Activated T-helper 17 cell treated with anti-CD3 and anti-CD28 coated beads, Interleukin-2, amount 50 U/mL, for 72 hours (primary cell): ENCODE measurements at regions not wholly inside any gene's neighbourhood (a gene's known extent, or its start where the extent isn't known, plus 50 kb on each side); places are given as distances from the start of the nearest gene placed in this dataset.
"Not testable (repeated sequence)": the region's sequence is repeated elsewhere in the genome, so short reads cannot be mapped to it uniquely, and the experiment has no call there.

ENCODE experiments used
- ATAC-seq: fragments of 150-1000 bp; cut with Tn5 transposase; replicated peaks from 2 replicates; pipeline ENCODE4 v1.10.0; 2021; ENCODE audit warnings: mild to moderate bottlenecking, moderate library complexity
- H3K27ac Mint-ChIP-seq: one replicate; pipeline ENCODE4 v1.8.0; 2022; ENCODE audit warnings: mixed read lengths
- H3K27me3 Mint-ChIP-seq: one replicate; pipeline ENCODE4 v1.8.0; 2022; ENCODE audit warnings: mixed read lengths
- H3K36me3 Mint-ChIP-seq: one replicate; pipeline ENCODE4 v1.8.0; 2022; ENCODE audit warnings: low read depth, mild to moderate bottlenecking, mixed read lengths
- H3K4me1 Mint-ChIP-seq: one replicate; pipeline ENCODE4 v1.8.0; 2022; ENCODE audit warnings: mixed read lengths
- H3K4me3 Mint-ChIP-seq: one replicate; pipeline ENCODE4 v1.8.0; 2022; ENCODE audit warnings: mild to moderate bottlenecking, mixed read lengths
- H3K9me3 Mint-ChIP-seq: one replicate; pipeline ENCODE4 v1.8.0; 2022; ENCODE audit warnings: mixed read lengths

DNA sequence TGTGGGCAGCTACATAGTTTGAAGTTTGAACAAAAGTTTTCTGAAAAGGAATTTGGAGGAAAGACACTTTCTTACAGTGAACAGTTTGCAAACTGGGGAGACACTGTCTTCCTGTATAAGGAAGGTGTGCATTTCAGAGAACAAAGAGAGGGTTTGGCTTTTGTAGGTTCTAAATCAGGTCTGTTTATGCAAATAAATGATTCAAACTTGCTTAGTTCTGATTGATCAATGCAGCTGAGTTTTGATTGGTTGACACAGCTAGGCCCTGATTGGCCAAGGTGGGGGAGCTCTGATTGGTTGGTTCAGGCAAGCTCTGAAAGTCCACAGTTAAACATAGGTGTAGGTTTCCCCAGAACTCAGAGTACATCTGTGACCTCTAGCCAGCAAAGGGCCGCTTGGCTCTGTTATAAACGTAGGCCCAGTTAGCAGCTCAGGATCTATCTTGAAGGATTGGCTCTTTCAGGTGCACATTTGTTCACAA lies 63.0 kb upstream of the ENPP6 start:
- H3K36me3 Mint-ChIP-seq = no peaks in the 10 kb centered on the region
- peaks cover 37% of the 10 kb centered on the region for H3K4me1 Mint-ChIP-seq
- peak; percentile 11 for ATAC-seq
- H3K27ac Mint-ChIP-seq = peak overlapping the region; percentile 98
- H3K4me3 Mint-ChIP-seq = peak overlapping the region; percentile 84
- H3K9me3 Mint-ChIP-seq = peaks cover 8% of the 10 kb centered on the region
- H3K27me3 Mint-ChIP-seq = no peaks in the 10 kb centered on the region

DNA sequence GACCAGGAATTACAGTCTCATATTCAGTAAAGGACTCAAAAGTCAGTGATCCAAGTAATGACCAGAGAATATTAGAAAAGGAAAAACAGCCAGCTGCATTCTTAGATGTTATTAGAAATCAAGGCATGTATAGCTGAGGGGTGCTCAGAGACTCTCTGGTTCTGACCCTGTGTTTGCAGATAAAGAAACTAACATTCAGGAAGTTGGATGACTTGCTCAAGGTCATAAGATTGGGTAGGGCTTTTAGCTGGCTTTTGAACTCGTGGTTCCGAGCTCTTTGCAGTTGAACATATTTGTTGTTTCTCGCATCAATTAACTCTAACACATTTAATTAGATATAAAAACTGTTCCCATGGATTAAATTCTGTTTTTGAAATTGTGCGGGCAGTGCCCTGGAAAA lies 62.5 kb upstream of the ENPP6 start:
- ATAC-seq = no peak
- H3K4me1 Mint-ChIP-seq = peaks cover 37% of the 10 kb centered on the region
- H3K27me3 Mint-ChIP-seq = no peaks in the 10 kb centered on the region
- peak overlapping the region; percentile 84 for H3K4me3 Mint-ChIP-seq
- H3K9me3 Mint-ChIP-seq = peaks cover 6% of the 10 kb centered on the region
- peak overlapping the region; percentile 98 for H3K27ac Mint-ChIP-seq
- no peaks in the 10 kb centered on the region for H3K36me3 Mint-ChIP-seq

DNA sequence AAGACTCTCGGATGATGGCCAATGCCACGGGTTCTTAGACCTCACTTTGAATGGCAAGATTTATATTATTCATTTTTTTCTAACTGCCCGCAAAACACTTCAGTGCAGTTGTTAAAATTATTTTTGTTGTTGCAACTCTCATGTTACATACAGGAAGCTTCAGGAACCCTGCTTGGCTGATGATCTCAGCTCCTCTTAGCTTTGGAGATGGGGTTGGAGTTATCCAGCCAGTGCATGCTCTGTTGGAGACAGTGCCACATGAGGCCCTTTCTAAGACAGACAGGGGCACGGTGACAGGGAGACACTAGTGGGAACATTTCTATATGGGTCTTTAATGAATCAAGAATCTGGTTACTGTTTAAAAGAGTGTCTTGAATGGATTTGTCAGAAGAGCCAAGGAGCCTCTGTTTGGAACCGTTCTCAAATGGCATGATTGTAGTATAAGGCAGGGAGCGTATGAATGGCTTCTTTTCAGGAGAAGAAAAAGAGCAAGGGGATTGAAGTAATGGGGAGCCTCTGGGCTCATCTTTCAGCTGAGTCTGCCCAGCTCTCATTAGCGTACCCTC lies 61.9 kb upstream of the ENPP6 start:
- Mint-ChIP-seq H3K9me3 (peaks cover 6% of the 10 kb centered on the region), H3K27ac (peak overlapping the region; percentile 98), H3K36me3 (no peaks in the 10 kb centered on the region), H3K27me3 (no peaks in the 10 kb centered on the region), H3K4me3 (peak overlapping the region; percentile 84), H3K4me1 (peaks cover 38% of the 10 kb centered on the region)
- no peak for ATAC-seq

GRCh38 chr4:184277769-184278168 lies 60.1 kb upstream of the ENPP6 start:
- H3K27ac Mint-ChIP-seq, H3K4me3 Mint-ChIP-seq, ATAC-seq, H3K9me3 Mint-ChIP-seq, H3K27me3 Mint-ChIP-seq, H3K36me3 Mint-ChIP-seq: not testable (repeated sequence)
- H3K4me1 Mint-ChIP-seq = peaks cover 33% of the 10 kb centered on the region

DNA sequence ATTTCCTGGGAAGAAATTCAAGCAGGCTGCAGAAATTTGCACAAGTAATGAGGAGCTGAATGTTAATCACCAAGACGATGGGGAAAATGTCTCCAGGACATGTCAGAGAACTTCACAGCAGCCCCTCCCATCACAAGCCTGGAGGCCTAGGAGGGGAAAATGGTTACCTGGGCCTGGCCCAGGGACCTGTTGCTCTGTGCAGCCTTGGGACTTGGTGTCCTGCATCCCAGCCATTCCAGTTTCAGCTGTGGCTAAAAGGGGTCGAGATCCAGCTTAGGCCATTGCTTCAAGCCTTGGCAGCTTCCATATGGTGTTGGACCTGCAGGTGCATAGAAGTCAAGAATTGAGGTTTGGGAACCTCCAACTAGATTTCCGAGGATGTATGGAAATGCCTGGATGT lies 59.3 kb upstream of the ENPP6 start:
- H3K36me3 Mint-ChIP-seq, H3K4me3 Mint-ChIP-seq: not testable (repeated sequence)

DNA sequence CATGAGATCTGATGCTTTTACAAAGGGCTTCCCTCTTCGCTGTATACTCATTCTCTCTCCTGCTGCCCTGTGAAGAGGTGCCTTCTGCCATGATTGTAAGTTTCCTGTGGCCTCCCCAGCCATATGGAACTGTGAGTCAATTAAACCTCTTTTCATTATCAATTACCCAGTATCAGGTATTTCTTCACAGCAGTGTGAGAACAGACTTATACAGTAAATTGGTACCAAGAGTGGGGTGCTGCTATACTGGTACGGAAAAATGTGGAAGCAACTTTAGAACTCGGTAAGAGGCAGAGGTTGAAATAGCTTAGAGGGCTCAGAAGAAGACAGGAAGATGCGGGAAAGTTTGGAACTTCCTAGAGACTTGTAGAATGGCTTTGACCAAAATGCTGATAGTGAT lies 58.7 kb upstream of the ENPP6 start:
- not testable (repeated sequence) for H3K27me3 Mint-ChIP-seq, ATAC-seq, H3K9me3 Mint-ChIP-seq, H3K4me3 Mint-ChIP-seq, H3K36me3 Mint-ChIP-seq
- H3K27ac Mint-ChIP-seq = peak overlapping the region; percentile 40
- H3K4me1 Mint-ChIP-seq = peaks cover 23% of the 10 kb centered on the region

More for the DNA sequence above, 59.3 kb upstream of the ENPP6 start:
- H3K27me3 Mint-ChIP-seq, H3K9me3 Mint-ChIP-seq, ATAC-seq, H3K27ac Mint-ChIP-seq: not testable (repeated sequence)
- peaks cover 30% of the 10 kb centered on the region for H3K4me1 Mint-ChIP-seq

- H3K27me3 Mint-ChIP-seq = no peaks in the 10 kb centered on the region
- peak overlapping the region; percentile 85 for H3K27ac Mint-ChIP-seq
- H3K36me3 Mint-ChIP-seq = no peaks in the 10 kb centered on the region
- no peak overlapping the region for H3K4me3 Mint-ChIP-seq
- ATAC-seq = no peak
- peaks cover 18% of the 10 kb centered on the region for H3K4me1 Mint-ChIP-seq
- peaks cover 6% of the 10 kb centered on the region for H3K9me3 Mint-ChIP-seq
Measured at GRCh38 chr4:184275766-184276165, 58.1 kb upstream of the ENPP6 start.

DNA sequence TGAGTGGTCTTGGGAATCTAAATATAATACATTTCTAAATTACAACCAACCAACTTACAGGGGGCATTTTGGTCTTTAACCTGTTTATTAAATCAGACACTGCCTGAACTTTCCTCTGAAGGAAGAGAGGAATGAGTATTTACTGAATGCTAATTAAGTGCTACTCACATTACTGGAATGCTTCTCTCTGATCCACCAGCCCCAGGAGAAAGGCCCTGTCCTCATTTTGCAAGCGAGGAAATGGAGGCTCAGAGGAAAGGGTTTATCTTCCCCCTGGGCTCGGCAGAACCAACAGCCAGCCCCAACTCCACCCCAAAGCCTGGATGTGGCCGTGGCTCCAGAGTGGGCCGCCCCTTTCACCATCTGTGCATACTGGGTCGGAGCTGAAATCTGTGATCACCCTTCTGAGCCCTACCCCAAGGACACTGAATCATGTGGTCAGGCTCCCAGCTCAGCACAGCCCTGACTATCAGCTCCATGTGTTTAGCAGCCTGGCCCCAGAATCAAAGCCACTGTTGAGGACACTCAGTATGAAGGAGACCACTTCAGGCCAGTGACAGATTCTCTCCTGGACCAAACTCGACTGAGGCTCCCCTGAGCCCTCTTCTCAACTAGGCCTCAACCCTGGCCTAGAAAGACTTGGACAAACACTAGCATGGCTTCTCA lies 56.7 kb upstream of the ENPP6 start:
- peaks cover 22% of the 10 kb centered on the region for H3K4me1 Mint-ChIP-seq
- no peaks in the 10 kb centered on the region for H3K27me3 Mint-ChIP-seq
- no peaks in the 10 kb centered on the region for H3K36me3 Mint-ChIP-seq
- peak overlapping the region; percentile 85 for H3K27ac Mint-ChIP-seq
- no peak for ATAC-seq
- H3K9me3 Mint-ChIP-seq = peaks cover 6% of the 10 kb centered on the region
- H3K4me3 Mint-ChIP-seq = peak overlapping the region; percentile 59

- ATAC-seq = peak; percentile 93
- Mint-ChIP-seq H3K9me3 (peaks cover 6% of the 10 kb centered on the region), H3K4me1 (peaks cover 28% of the 10 kb centered on the region), H3K36me3 (no peaks in the 10 kb centered on the region), H3K27ac (peak overlapping the region; percentile 85), H3K4me3 (peak overlapping the region; percentile 59), H3K27me3 (no peaks in the 10 kb centered on the region)
Measured at GRCh38 chr4:184273166-184274147, 55.8 kb upstream of the ENPP6 start.

DNA sequence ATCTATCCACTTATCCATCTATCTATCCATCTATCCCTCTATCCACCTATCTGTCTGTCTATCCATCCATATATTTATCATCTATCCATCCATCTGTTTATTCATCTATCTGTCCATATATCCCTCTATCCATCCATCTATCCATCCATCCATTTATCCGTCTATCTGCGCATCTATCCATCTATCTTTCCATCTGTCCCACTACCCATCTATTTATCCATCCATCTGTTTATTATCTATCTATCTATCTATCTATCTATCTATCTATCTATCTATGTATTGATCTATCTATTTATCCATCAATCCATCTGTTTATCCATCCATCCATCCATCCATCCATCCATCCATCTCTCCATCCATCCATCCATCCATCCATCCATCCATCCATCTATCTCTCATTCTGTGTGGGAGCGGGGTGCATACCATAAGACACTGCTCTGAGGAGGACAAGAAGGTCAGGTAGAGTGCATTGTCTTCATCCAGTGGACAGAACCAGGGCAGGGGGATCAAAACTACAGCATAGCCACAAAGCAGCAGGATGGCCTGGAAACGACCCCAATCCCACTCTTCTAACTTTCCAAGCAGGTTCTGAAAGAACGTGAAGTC lies 53.2 kb upstream of the ENPP6 start:
- Mint-ChIP-seq H3K27me3 (no peaks in the 10 kb centered on the region), H3K27ac (peak overlapping the region; percentile 55), H3K4me1 (peaks cover 42% of the 10 kb centered on the region), H3K36me3 (no peaks in the 10 kb centered on the region), H3K9me3 (no peaks in the 10 kb centered on the region), H3K4me3 (no peak overlapping the region)
- no peak for ATAC-seq

DNA sequence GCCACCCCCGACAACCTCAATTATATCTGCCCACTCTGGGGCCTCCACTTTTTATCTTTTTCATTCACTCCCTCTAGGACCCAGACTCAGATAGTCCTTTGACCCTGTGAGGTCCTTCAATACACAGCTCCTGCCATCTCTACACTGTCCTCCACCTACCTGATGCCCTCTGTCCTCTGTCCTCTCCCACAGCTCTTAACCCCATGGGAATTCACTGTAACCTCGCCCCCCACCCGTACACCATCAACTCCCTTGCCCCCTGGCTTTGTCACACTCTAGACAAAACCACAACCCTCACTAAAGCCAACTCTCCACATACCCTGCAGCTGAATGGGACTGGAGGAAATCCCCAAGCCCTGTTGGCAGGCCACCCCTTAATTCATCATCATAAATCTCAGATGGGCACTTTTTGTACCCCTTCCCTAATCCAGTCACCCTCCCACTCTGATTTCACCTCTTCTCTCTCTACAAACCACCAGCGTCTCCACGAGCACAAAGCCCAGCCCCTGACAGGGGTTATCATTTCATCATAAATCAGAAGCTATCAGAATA lies 52.3 kb upstream of the ENPP6 start:
- Mint-ChIP-seq H3K4me1 (peaks cover 48% of the 10 kb centered on the region), H3K36me3 (no peaks in the 10 kb centered on the region), H3K27ac (peak overlapping the region; percentile 55), H3K4me3 (no peak overlapping the region), H3K9me3 (no peaks in the 10 kb centered on the region), H3K27me3 (no peaks in the 10 kb centered on the region)
- no peak for ATAC-seq

GRCh38 chr4:184268584-184269160 lies 51.0 kb upstream of the ENPP6 start:
- no peaks in the 10 kb centered on the region for H3K9me3 Mint-ChIP-seq
- no peak for ATAC-seq
- no peaks in the 10 kb centered on the region for H3K27me3 Mint-ChIP-seq
- H3K36me3 Mint-ChIP-seq = no peaks in the 10 kb centered on the region
- H3K4me3 Mint-ChIP-seq = peak overlapping the region; percentile 83
- peaks cover 52% of the 10 kb centered on the region for H3K4me1 Mint-ChIP-seq
- peak overlapping the region; percentile 92 for H3K27ac Mint-ChIP-seq

- H3K9me3 Mint-ChIP-seq = no peaks in the 10 kb centered on the region
- H3K27me3 Mint-ChIP-seq = no peaks in the 10 kb centered on the region
- peak overlapping the region; percentile 83 for H3K4me3 Mint-ChIP-seq
- H3K4me1 Mint-ChIP-seq = peaks cover 58% of the 10 kb centered on the region
- H3K36me3 Mint-ChIP-seq = no peaks in the 10 kb centered on the region
- ATAC-seq = peak; percentile 91
- H3K27ac Mint-ChIP-seq = peak overlapping the region; percentile 92
Measured at GRCh38 chr4:184267673-184268583, 50.3 kb upstream of the ENPP6 start.
